ENCODE measurements at regions not wholly inside any gene's neighbourhood (a gene's known extent, or its start where the extent isn't known, plus 50 kb on each side); places are given as distances from the start of the nearest gene placed in this dataset.

GRCh38 chr4:37051111-37051510 lies 193.4 kb upstream of the NWD2 start:
- Histone ChIP-seq H3K4me1 (replicated peaks; ENCODE audit: insufficient read depth) (no peaks in the 10 kb centered on the region), H3K79me2 (ENCODE audit: low read depth) (no peaks in the 10 kb centered on the region), H3K36me3 (ENCODE audit: low read depth) (no peaks in the 10 kb centered on the region), H3K27ac (no peak overlapping the region), H3K4me2 (no peak overlapping the region), H2AFZ (no peak overlapping the region), H3F3A (ENCODE audit: insufficient read depth, low read depth) (no peaks in the 10 kb centered on the region), H3K4me3 (no peak overlapping the region), H3K9me3 (ENCODE audit: insufficient read depth, low read depth) (no peaks in the 10 kb centered on the region), H3K9me2 (ENCODE audit: insufficient read depth) (no peaks in the 10 kb centered on the region; the same call in 1 of the 2 replicates), H4K20me1 (ENCODE audit: insufficient read depth) (no peaks in the 10 kb centered on the region), H3K27me3 (ENCODE audit: insufficient read depth, low read depth) (no peaks in the 10 kb centered on the region)
- CTCF ChIA-PET = no interaction called here
- TF ChIP-seq, protein P1, sequence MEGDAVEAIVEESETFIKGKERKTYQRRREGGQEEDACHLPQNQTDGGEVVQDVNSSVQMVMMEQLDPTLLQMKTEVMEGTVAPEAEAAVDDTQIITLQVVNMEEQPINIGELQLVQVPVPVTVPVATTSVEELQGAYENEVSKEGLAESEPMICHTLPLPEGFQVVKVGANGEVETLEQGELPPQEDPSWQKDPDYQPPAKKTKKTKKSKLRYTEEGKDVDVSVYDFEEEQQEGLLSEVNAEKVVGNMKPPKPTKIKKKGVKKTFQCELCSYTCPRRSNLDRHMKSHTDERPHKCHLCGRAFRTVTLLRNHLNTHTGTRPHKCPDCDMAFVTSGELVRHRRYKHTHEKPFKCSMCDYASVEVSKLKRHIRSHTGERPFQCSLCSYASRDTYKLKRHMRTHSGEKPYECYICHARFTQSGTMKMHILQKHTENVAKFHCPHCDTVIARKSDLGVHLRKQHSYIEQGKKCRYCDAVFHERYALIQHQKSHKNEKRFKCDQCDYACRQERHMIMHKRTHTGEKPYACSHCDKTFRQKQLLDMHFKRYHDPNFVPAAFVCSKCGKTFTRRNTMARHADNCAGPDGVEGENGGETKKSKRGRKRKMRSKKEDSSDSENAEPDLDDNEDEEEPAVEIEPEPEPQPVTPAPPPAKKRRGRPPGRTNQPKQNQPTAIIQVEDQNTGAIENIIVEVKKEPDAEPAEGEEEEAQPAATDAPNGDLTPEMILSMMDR (conservative IDR thresholded peaks at IDR 0.05) = no peak
- no peak for TF ChIP-seq EZH2 (IDR thresholded peaks at IDR 0.05; ENCODE audit: low read depth)
- POLR2A ChIA-PET (ENCODE audit: unreplicated experiment) = no interaction called here
- intact Hi-C loops (cut with micrococcal nuclease; ENCODE audit: unreplicated experiment) = no loop called here
- DNase-seq = no peak
- BruUV-seq (replicated peaks) = no TSS peak

GRCh38 chr4:37051866-37052265 lies 192.7 kb upstream of the NWD2 start:
- DNase-seq = no peak
- BruUV-seq (replicated peaks) = no TSS peak
- Histone ChIP-seq H3K27me3 (ENCODE audit: insufficient read depth, low read depth) (no peaks in the 10 kb centered on the region), H2AFZ (no peak overlapping the region), H3K4me2 (no peak overlapping the region), H3K79me2 (ENCODE audit: low read depth) (no peaks in the 10 kb centered on the region), H3F3A (ENCODE audit: insufficient read depth, low read depth) (no peaks in the 10 kb centered on the region), H3K9me3 (ENCODE audit: insufficient read depth, low read depth) (no peaks in the 10 kb centered on the region), H3K4me3 (no peak overlapping the region), H3K4me1 (replicated peaks; ENCODE audit: insufficient read depth) (no peaks in the 10 kb centered on the region), H3K9me2 (ENCODE audit: insufficient read depth) (no peaks in the 10 kb centered on the region; the same call in 1 of the 2 replicates), H3K27ac (no peak overlapping the region), H4K20me1 (ENCODE audit: insufficient read depth) (no peaks in the 10 kb centered on the region), H3K36me3 (ENCODE audit: low read depth) (no peaks in the 10 kb centered on the region)
- CTCF ChIA-PET = no interaction called here
- POLR2A ChIA-PET (ENCODE audit: unreplicated experiment) = no interaction called here
- TF ChIP-seq, protein P1 (conservative IDR thresholded peaks at IDR 0.05) = no peak
- TF ChIP-seq EZH2 (IDR thresholded peaks at IDR 0.05; ENCODE audit: low read depth) = no peak
- intact Hi-C loops (cut with micrococcal nuclease; ENCODE audit: unreplicated experiment) = no loop called here

GRCh38 chr4:37054531-37055077 lies 189.9 kb upstream of the NWD2 start:
- Histone ChIP-seq H3K9me2 (ENCODE audit: insufficient read depth) (no peaks in the 10 kb centered on the region), H3K4me3 (no peak overlapping the region), H3K36me3 (ENCODE audit: low read depth) (no peaks in the 10 kb centered on the region), H3K79me2 (ENCODE audit: low read depth) (no peaks in the 10 kb centered on the region), H3K27ac (no peak overlapping the region), H3K4me1 (replicated peaks; ENCODE audit: insufficient read depth) (no peaks in the 10 kb centered on the region), H3K4me2 (no peak overlapping the region), H3F3A (ENCODE audit: insufficient read depth, low read depth) (no peaks in the 10 kb centered on the region), H4K20me1 (ENCODE audit: insufficient read depth) (no peaks in the 10 kb centered on the region), H3K27me3 (ENCODE audit: insufficient read depth, low read depth) (no peaks in the 10 kb centered on the region), H3K9me3 (ENCODE audit: insufficient read depth, low read depth) (no peaks in the 10 kb centered on the region), H2AFZ (no peak overlapping the region)
- DNase-seq = no peak
- BruUV-seq (replicated peaks) = no TSS peak
- no peak for TF ChIP-seq EZH2 (IDR thresholded peaks at IDR 0.05; ENCODE audit: low read depth)
- TF ChIP-seq, protein P1 (conservative IDR thresholded peaks at IDR 0.05) = no peak
- intact Hi-C loops (cut with micrococcal nuclease; ENCODE audit: unreplicated experiment) = no loop called here
- CTCF ChIA-PET = no interaction called here
- POLR2A ChIA-PET (ENCODE audit: unreplicated experiment) = no interaction called here

All from PC-9 (cell line).